GM21423 (cell line): ENCODE measurements at regions not wholly inside any gene's neighbourhood (a gene's known extent, or its start where the extent isn't known, plus 50 kb on each side); places are given as distances from the start of the nearest gene placed in this dataset.
"Not testable (repeated sequence)": the region's sequence is repeated elsewhere in the genome, so short reads cannot be mapped to it uniquely, and the experiment has no call there.

Source experiments
- ATAC-seq: cut with Tn5 transposase; IDR thresholded peaks from one replicate; pipeline ENCODE4 v1.9.1; 2021; ENCODE audit warnings: mild to moderate bottlenecking, moderate library complexity; ENCODE audit not compliant: unreplicated experiment

GRCh38 chr1:5688081-5689077 lies 303.8 kb downstream of the NPHP4 start:
- no peak for ATAC-seq

DNA sequence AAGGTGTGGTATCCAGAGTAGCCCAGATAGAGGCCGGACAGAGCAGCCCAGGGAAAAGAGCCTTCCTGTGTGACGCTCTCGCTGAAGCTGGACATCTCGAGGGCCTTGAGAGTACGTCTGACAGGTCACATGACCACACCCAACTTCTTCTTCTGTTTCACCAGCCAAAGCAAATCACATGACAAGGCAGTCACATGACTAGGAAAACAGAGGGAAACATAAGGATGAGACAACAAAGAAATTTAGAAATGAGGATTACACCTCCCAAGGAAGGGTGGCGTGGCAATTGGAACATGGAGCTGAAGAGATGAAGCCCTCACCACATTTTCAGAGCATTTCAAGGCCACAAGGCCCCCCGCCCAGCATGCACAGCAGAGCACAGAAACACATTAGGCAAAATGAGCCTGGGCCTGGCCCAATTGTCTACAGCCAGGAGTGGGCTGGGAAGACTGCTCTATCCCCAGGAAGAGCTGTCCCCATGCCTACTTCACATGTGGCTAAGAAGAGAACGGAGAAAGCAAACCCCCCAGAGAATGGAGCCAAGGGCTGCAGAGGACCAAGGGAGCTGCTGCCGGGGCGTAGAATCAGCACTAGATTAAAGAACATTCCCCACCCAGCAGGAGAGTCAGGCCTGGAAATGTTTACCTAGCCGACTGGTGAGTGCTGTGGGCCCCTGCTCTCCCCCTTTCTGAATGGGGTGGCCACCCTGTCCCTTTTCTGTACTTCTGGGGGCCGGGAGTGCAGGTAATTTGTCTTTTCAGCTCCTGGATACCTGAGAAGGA lies 305.1 kb downstream of the NPHP4 start:
- no peak for ATAC-seq

DNA sequence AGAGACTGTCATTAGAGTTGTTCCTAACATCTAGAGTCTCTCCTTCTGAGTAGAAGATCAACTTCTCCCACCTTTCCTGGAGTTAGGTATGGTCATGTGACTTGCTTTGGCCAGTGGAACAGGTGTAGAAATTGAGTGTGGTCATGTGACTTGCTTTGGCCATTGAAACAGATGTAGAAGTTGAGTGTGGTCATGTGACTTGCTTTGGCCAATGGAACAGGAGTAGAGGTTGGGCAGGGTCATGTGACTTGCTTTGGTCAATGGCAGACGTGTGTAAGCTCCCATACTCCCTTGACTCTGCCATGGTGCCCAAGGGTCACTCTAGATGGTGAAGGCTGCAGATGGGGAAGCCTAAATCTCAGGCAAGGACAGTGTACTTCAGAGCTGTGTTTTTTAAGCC lies 306.0 kb downstream of the NPHP4 start:
- ATAC-seq = no peak

DNA sequence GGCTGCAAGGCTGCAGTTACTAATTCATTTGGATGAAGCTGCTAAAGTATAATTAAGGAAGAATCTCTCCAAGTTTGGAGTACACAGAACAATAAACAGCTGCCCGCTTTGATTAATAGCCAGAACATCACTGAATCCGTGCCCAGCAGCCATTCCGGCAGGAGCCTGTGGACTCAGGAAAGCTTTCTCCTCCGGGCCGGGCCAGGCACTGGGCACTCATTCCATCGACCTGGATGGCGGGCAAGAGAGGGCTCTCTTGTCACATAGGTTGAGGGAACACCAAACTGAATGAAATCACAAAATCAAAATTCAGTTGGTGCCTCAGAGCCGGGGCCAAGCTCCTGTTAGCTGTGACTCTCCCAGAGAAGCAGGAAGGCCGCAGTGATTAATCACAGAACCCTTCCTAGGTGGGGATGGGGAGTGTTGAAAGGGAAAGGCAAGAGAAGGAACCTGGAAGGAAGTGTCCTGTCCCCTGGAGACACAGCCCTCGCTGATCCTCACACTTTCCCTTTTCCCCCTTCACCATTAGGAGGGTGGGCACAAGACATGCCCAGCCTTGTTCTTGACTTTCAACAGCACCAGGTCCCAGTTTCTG lies 306.7 kb downstream of the NPHP4 start:
- ATAC-seq = no peak

DNA sequence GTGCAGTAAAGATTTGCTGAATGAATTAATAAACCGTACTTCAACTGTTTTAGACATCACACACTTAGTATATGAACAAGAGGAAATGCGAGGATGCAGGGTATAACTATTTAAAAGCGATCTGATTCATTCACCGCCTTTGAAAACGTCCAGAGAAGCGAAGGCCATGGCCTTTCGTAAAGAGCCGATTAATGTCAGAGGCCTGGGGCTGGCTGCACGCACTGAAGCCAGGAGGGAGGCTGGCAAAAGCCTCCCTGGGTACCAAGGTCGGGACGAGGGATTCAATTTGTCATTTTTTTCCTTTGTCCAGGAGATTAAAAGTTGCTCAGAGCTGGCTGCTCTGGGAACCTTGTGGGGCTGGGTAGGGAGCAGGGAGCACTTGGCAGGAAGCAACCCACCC lies 307.4 kb downstream of the NPHP4 start:
- ATAC-seq = no peak

GRCh38 chr1:5683446-5683845 lies 308.8 kb downstream of the NPHP4 start:
- ATAC-seq = no peak

GRCh38 chr1:5682626-5683225 lies 309.5 kb downstream of the NPHP4 start:
- no peak for ATAC-seq

GRCh38 chr1:5681654-5682053 lies 310.6 kb downstream of the NPHP4 start:
- ATAC-seq = no peak

DNA sequence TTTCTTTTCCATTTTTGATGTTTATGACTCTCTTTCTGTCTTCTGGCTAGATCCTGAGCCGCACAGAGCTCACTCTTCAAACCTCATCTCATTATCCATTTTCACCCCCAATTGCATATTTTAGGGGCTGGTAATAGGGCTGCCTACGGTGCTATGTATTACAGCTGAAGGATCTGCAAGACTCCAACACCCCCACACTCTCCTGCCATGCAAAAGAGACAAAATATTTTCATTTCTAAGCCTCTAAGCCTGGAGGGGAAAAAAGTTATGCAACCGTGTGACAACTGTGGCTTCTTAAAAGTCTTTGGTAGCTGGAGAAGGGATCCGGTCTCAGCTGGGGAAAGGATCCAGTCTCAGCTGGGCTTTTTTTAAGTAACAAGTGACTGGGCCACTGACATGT lies 311.6 kb downstream of the NPHP4 start:
- ATAC-seq = no peak

DNA sequence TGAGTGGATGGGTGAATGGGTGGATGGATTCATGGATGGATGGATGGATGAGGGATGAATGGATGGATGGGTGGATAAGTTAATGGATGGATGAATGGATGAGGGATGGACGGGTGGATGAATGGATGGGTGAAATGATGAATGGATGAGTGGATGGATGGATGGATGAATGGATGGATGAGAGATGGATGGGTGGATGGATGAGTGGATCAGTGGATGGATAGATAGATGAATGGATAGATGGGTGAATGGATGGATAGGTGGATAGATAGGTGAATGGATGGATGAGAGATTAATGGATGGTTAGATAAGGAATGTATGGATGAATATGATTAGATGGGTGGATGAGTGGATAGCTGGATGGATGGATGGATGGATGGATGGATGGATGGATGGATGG lies 313.5 kb downstream of the NPHP4 start:
- ATAC-seq = no peak

- ATAC-seq = not testable (repeated sequence)
These were observed 319.9 kb downstream of the NPHP4 start for GRCh38 chr1:5672355-5672754.

DNA sequence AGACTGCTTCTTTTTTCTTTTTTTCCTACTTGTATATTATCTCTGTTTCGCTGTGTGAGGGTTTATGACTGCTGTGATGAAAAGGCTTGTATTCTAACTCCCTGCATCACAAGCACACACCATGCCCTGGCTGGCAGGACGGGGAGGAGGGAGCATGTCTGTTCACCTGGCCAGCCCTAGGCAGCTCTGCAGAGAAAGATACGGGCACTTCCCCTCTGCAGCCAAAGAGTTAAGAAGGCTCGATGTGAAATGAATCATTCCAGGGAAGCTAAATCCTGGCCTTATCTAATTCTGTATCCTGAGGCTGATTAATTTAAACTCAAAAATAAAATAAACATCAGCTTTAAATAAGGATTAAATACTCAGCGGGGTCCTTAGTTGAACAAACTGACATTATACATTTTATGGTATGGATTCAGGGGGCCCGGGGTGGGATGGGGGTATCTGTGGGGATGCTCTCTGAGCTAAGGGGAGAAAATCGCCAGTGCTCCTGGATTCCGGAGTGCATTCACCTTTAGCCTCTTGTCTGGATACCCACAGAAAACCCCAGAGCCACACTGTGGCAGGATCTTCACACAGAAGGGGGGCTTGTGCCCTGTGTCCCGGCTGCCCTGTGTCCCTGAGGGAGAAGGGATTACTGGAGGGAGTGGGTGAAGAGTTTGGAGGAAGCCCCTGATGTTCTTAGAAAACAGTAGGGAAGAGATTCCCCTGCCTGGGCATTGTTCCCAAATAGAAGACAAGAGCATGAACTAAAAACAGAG lies 321.5 kb downstream of the NPHP4 start:
- no peak for ATAC-seq

GRCh38 chr1:5667513-5668325 lies 324.5 kb downstream of the NPHP4 start:
- ATAC-seq = no peak

GRCh38 chr1:5664906-5665875 lies 327.0 kb downstream of the NPHP4 start:
- ATAC-seq = no peak

GRCh38 chr1:5664081-5664768 lies 328.0 kb downstream of the NPHP4 start:
- ATAC-seq = no peak

- no peak for ATAC-seq
These were observed 329.5 kb downstream of the NPHP4 start for GRCh38 chr1:5662744-5663126.

GRCh38 chr1:5662086-5662743 lies 330.0 kb downstream of the NPHP4 start:
- no peak for ATAC-seq
